Nephron progenitor cell (in vitro differentiated cells): ENCODE measurements at regions not wholly inside any gene's neighbourhood (a gene's known extent, or its start where the extent isn't known, plus 50 kb on each side); places are given as distances from the start of the nearest gene placed in this dataset.

ENCODE experiments used
- DNase-seq: peaks from one replicate; pipeline ENCODE4 v3.0.0; 2021
- H3K27ac Mint-ChIP-seq: 2 replicates; pipeline ENCODE4 v1.8.0; 2021; ENCODE audit warnings: mild to moderate bottlenecking, moderate library complexity, mixed read lengths
- H3K27me3 Mint-ChIP-seq: 2 replicates; pipeline ENCODE4 v1.8.0; 2021; ENCODE audit warnings: mild to moderate bottlenecking, low read depth, mixed read lengths; ENCODE audit not compliant: poor library complexity
- H3K36me3 Mint-ChIP-seq: 2 replicates; pipeline ENCODE4 v1.8.0; 2021; ENCODE audit warnings: low read depth, mixed read lengths
- H3K4me1 Mint-ChIP-seq: 2 replicates; pipeline ENCODE4 v1.8.0; 2021; ENCODE audit warnings: mixed read lengths
- H3K4me3 Mint-ChIP-seq: 2 replicates; pipeline ENCODE4 v1.8.0; 2021; ENCODE audit warnings: mild to moderate bottlenecking, moderate library complexity, mixed read lengths
- H3K9me3 Mint-ChIP-seq: 2 replicates; pipeline ENCODE4 v1.8.0; 2021; ENCODE audit warnings: mild to moderate bottlenecking, moderate library complexity, mixed read lengths
- CTCF ChIP-seq: fragments of 200-600 bp; sonication (generic); IDR thresholded peaks from 2 replicates; pipeline ENCODE4 v1.5.0; 2021; ENCODE audit warnings: antibody characterized with exemption

GRCh38 chr18:10113121-10114022 is 199.6 kb downstream of the VAPA start:
- DNase-seq: no peak
- Mint-ChIP-seq H3K9me3 (peaks cover 1% of the 10 kb centered on the region), H3K4me1 (peaks cover 60% of the 10 kb centered on the region), H3K36me3 (peaks cover 1% of the 10 kb centered on the region), H3K27me3 (peaks cover 6% of the 10 kb centered on the region), H3K27ac (peak overlapping the region; percentile 65), H3K4me3 (no peak overlapping the region)
- TF ChIP-seq CTCF: no peak

GRCh38 chr18:10114717-10115463 is 201.1 kb downstream of the VAPA start:
- DNase-seq: no peak
- TF ChIP-seq CTCF: no peak
- peaks cover 3% of the 10 kb centered on the region for H3K27me3 Mint-ChIP-seq
- peaks cover 60% of the 10 kb centered on the region for H3K4me1 Mint-ChIP-seq
- no peak overlapping the region for H3K4me3 Mint-ChIP-seq
- H3K9me3 Mint-ChIP-seq: peaks cover 17% of the 10 kb centered on the region
- no peak overlapping the region for H3K27ac Mint-ChIP-seq
- H3K36me3 Mint-ChIP-seq: peaks cover 11% of the 10 kb centered on the region

GRCh38 chr18:10116574-10116973 is 202.8 kb downstream of the VAPA start:
- H3K9me3 Mint-ChIP-seq: peaks cover 26% of the 10 kb centered on the region
- H3K4me1 Mint-ChIP-seq: peaks cover 71% of the 10 kb centered on the region
- H3K27ac Mint-ChIP-seq: no peak overlapping the region
- no peak overlapping the region for H3K4me3 Mint-ChIP-seq
- TF ChIP-seq CTCF: no peak
- peaks cover 6% of the 10 kb centered on the region for H3K27me3 Mint-ChIP-seq
- no peak for DNase-seq
- H3K36me3 Mint-ChIP-seq: peaks cover 15% of the 10 kb centered on the region

GRCh38 chr18:10119528-10119927 is 205.7 kb downstream of the VAPA start:
- H3K27me3 Mint-ChIP-seq: peaks cover 8% of the 10 kb centered on the region
- no peak overlapping the region for H3K27ac Mint-ChIP-seq
- peaks cover 15% of the 10 kb centered on the region for H3K36me3 Mint-ChIP-seq
- H3K4me1 Mint-ChIP-seq: peaks cover 71% of the 10 kb centered on the region
- H3K9me3 Mint-ChIP-seq: peaks cover 26% of the 10 kb centered on the region
- no peak overlapping the region for H3K4me3 Mint-ChIP-seq
- no peak for TF ChIP-seq CTCF
- no peak for DNase-seq

- Mint-ChIP-seq H3K36me3 (peaks cover 15% of the 10 kb centered on the region), H3K4me3 (no peak overlapping the region), H3K9me3 (peaks cover 26% of the 10 kb centered on the region), H3K4me1 (peaks cover 71% of the 10 kb centered on the region), H3K27ac (no peak overlapping the region), H3K27me3 (peaks cover 8% of the 10 kb centered on the region)
- TF ChIP-seq CTCF: no peak
- DNase-seq: no peak
Observed at GRCh38 chr18:10119991-10120390, 206.2 kb downstream of the VAPA start.
